NCI-H2081 treated with DMSO at 0.1 percent for 48 hours (cell line): ENCODE measurements at regions not wholly inside any gene's neighbourhood (a gene's known extent, or its start where the extent isn't known, plus 50 kb on each side); places are given as distances from the start of the nearest gene placed in this dataset.
"Not testable (repeated sequence)": the region's sequence is repeated elsewhere in the genome, so short reads cannot be mapped to it uniquely, and the experiment has no call there.

Experiments
- DNase-seq: peaks from one replicate; lab custom pipeline; 2025; lab: John Stamatoyannopoulos, UW

- no peak for DNase-seq
Observed at GRCh38 chr7:34487391-34488115, 170.5 kb upstream of the NPSR1 start.

DNA sequence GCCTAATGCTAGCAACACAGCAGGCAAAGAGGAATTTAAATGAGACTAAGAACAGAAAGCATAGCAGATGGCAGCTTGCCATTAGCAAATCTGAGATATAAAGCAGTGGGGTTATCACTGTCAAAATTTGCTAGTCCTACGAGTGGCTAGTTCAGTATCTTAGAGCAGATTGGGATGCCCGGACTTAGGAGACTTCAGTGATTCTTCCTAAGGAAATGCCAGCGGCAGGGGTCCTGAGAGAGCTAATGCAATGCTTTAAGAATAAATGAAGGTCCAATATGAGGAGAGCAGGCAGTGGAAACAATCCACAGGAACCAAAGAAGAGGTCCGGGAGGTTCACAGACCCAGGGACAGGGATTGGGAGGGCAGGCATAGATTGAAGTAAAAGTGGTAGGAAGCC lies 169.3 kb upstream of the NPSR1 start:
- no peak for DNase-seq

GRCh38 chr7:34491899-34492298 lies 166.1 kb upstream of the NPSR1 start:
- DNase-seq = no peak

- no peak for DNase-seq
Observed at GRCh38 chr7:34493752-34494151, 164.3 kb upstream of the NPSR1 start.

DNA sequence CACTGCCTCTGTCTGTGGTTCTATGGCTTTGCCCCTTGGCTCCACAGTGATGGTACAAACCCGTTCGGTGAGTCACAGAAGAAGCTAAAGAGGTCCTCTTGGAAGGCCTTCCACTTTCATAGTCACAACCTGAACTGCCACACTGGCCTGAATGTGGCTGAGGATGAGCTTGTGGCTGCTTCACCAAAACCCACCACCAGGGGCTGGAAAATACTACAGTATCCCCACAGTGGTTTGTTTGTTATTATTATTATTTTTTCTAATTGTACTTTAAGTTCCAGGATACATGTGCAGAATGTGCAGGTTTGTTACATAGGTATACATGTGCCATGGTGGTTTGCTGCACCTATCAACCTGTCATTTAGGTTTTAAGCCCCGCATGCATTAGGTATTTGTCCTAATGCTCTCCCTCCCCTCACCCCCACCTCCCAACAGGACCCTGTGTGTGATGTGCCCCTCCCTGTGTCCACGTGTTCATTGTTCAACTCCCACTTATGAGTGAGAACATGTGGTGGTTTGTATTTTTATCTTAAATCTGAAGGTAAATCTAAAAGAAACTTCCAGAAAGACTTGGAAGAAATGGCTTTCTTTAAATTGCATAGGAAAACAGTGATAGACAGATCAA lies 160.8 kb upstream of the NPSR1 start:
- no peak for DNase-seq

DNA sequence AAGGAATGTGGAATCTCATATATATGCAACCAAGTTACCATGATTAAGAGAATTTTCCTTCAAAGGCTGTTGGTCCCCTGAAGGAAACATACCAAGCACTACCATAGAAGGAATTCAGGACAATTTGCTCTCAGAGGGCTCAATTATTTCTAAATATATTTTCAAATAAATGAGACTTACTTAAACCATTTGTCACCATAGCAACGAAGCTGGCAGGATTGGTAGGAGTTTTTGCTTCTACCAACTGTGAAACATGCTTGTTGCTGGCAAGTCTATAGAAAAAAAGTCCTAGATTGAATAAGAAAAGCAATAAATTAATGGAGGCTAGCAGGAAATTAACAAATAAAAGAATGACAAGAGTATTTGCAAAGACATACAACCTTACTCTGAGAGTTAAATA lies 156.9 kb upstream of the NPSR1 start:
- DNase-seq = no peak

DNA sequence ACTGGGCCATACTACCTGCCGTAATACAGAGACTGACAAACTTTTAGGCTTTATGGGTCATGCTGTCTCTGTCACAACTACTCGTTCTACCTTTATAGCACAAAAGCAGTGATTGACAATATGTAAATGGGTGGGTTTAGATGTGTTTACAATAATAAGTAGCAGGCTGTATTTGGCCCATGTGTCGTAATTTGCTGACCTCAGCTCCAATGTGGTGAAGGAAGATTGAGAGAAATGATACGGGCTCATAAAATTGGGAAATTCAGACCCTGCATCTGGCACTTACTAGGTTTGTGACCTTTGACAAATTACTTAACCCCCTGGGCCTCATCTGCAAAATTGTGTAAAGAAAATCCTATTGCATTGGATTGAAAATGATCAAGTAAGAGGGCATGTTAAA lies 150.8 kb upstream of the NPSR1 start:
- DNase-seq = no peak

GRCh38 chr7:34523226-34523918 lies 134.6 kb upstream of the NPSR1 start:
- no peak for DNase-seq

GRCh38 chr7:34530259-34530658 lies 127.8 kb upstream of the NPSR1 start:
- no peak for DNase-seq

DNA sequence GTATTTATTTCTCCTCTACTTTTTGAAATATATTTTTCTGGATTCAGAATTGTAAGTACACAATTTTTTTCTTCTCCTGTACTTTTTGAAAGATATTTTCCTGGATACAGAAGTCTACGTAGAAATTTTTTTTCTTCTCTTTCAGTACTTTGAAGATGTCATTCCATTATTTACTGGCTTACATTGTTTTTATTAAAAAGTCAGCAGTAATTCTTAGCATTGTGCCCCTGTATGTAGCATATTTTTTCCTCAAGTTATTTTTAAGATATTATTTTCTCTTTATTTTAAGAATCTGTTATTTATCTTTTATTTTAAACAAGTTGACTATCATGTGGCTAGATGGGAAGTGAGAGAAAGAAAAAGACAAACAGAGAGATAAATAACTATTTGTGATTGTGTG lies 119.0 kb upstream of the NPSR1 start:
- DNase-seq = no peak

GRCh38 chr7:34544621-34545020 lies 113.4 kb upstream of the NPSR1 start:
- no peak for DNase-seq

GRCh38 chr7:34550996-34551395 lies 107.0 kb upstream of the NPSR1 start:
- DNase-seq = no peak

- DNase-seq = no peak
Observed at GRCh38 chr7:34552502-34552901, 105.5 kb upstream of the NPSR1 start.

GRCh38 chr7:34558022-34558421 lies 100.0 kb upstream of the NPSR1 start:
- no peak for DNase-seq

DNA sequence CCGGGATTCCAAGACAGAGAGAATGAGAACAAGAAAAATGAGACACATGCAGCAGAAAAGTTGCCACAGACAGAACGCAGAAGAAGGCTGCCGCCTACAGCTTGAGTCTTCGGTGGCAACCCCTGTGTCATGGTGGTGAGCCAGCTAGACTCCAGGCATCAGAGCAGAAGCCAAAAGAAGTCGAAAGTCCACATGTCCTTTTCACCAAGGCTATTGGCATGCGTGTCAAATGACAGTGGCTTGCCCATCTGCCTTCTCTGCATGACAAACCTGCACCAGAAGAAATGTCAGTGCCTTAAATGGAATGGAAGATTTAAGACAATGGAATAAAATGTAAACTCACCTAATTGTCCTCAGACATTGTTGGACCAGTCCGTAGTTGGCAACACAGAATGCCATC lies 93.9 kb upstream of the NPSR1 start:
- no peak for DNase-seq

DNA sequence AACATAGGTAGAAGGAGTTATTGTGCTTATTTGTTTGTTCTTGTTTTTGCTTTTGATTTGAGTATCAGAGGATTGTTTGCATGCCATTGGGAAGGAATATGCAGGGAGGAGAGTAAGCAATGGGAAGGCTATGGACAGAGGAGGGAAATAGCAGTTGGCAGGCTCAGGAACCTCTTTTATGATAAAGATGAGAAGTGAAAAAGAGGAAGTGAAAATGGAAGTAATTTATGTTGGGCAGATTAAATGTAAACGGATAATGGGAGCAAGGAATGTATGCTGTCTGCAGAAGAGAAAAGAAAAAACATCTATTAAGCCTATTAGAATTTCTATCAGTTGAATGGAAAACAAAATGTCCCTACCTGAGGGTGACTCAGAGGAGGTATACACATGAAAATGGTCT lies 90.1 kb upstream of the NPSR1 start:
- no peak for DNase-seq

DNA sequence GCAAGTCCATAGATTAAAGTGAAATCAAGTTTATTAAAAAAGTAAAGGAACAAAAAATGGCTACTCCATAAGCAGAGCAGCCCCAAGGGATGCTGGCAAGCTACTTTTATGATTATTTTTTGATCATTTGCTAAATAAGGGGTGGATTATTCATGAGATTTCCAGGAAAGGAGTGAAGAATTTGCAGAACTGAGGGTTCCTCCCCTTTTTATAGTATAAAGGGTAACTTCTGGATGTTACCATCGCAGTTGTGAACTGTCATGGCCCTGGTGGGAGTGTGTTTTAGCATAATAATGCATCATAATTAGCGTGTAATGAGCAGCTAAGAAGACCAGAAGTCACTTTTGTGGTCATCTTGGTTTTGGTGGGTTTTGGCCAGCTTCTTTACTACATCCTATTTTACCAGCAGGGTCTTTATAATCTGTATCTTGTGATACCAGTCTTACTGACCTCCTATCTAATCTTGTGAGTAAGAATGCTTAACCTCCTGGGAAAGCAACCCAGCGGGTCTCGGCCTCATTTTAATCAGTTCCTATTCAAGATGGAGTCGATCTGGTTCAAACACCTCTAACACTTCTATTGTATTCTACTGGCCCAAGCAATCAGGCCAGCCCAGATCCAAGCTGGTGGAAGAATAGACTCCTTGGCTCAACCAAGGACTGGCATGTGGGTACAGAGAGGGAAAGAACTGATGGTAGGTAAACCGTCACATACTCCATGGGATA lies 87.9 kb upstream of the NPSR1 start:
- DNase-seq = no peak

DNA sequence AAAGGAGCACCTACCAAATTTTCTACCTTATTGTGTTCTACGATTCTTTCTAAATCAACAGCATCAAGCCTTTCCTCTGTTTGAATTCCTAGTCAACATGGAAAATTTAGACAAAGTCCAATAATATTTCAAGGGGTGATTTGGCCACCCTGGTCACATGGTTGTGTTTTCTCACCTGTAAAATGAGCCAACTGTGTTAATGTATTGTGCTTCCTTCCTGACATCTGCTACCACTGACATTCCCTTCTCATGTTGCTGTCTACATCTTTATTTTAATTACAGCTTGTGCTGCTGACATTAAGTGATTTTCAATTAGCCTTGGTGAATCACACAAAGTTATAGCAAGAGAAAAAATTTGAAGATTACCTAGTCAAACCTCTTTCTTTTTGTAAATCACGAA lies 83.0 kb upstream of the NPSR1 start:
- no peak for DNase-seq

GRCh38 chr7:34577934-34578333 lies 80.1 kb upstream of the NPSR1 start:
- not testable (repeated sequence) for DNase-seq

DNA sequence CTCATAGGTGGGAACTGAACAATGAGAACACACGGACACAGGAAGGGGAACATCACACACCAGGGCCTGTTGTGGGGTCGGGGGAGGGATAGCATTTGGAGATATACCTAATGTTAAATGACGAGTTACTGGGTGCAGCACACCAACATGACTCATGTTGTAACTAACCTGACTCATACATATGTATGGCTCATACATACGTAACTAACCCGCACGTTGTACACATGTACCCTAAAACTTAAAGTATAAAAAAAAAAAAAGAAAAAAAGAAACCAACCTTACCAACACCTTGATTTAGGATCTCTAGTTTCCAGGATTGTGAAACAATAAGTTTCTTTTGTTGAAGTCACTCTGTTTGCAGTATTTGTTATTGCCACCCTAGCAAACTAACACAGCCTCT lies 76.3 kb upstream of the NPSR1 start:
- DNase-seq = not testable (repeated sequence)

- no peak for DNase-seq
Observed at GRCh38 chr7:34584526-34584925, 73.5 kb upstream of the NPSR1 start.

DNA sequence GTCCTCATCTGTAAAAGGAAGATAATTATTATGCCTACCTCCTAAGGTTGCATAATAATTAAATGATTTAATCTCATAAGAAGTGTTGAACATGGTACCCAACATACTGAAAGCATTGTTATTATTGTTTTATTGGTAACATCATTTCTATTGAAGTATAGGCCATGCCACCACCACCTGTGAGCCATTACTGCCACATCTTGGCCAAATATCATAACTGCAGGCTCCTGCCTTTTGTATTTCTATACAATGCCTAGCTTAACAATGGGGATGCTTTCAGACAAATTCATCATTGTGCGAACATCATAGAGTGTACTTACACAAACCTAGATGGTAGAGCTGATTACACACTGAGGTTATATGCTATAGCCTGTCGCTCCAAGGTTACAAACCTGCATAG lies 61.1 kb upstream of the NPSR1 start:
- DNase-seq = peak; percentile 17
